GM23248 (cell line): ENCODE measurements at regions not wholly inside any gene's neighbourhood (a gene's known extent, or its start where the extent isn't known, plus 50 kb on each side); places are given as distances from the start of the nearest gene placed in this dataset.

Experiments used
- DNase-seq: peaks from one replicate; pipeline ENCODE4 v3.0.0-alpha.2; 2015
- H2AFZ ChIP-seq: fragments of 200-600 bp; sonication (generic); 2 replicates; pipeline ENCODE4 v1.6.1; 2016; ENCODE audit warnings: antibody characterized with exemption
- H3F3A ChIP-seq: fragments of 200-600 bp; sonication (generic); 2 replicates; pipeline ENCODE4 v1.6.1; 2016; ENCODE audit warnings: mild to moderate bottlenecking, antibody characterized with exemption, mixed run types; ENCODE audit not compliant: insufficient read depth
- H3K27ac ChIP-seq: fragments of 200-600 bp; sonication (generic); 2 replicates; pipeline ENCODE4 v1.5.1; 2016; ENCODE audit warnings: mild to moderate bottlenecking
- H3K27me3 ChIP-seq: fragments of 200-600 bp; sonication (generic); replicated peaks from 2 replicates; pipeline ENCODE4 v1.6.1; 2016; ENCODE audit warnings: mild to moderate bottlenecking; ENCODE audit not compliant: insufficient read depth
- H3K36me3 ChIP-seq: fragments of 200-600 bp; sonication (generic); 2 replicates; pipeline ENCODE4 v1.6.1; 2016; ENCODE audit warnings: low read depth, mild to moderate bottlenecking
- H3K4me1 ChIP-seq: fragments of 200-600 bp; sonication (generic); 2 replicates; pipeline ENCODE4 v1.6.1; 2016; ENCODE audit warnings: mild to moderate bottlenecking; ENCODE audit not compliant: insufficient read depth
- H3K4me2 ChIP-seq: fragments of 200-600 bp; sonication (generic); one replicate; pipeline ENCODE4 v1.6.1; 2016; ENCODE audit warnings: mild to moderate bottlenecking; ENCODE audit not compliant: unreplicated experiment
- H3K4me3 ChIP-seq: fragments of 200-600 bp; sonication (generic); 2 replicates; pipeline ENCODE4 v1.5.1; 2016; ENCODE audit warnings: mild to moderate bottlenecking
- H3K79me2 ChIP-seq: fragments of 200-600 bp; sonication (generic); 2 replicates; pipeline ENCODE4 v1.6.1; 2016; ENCODE audit warnings: mild to moderate bottlenecking; ENCODE audit not compliant: insufficient read depth
- H3K9ac ChIP-seq: fragments of 200-600 bp; sonication (generic); 2 replicates; pipeline ENCODE4 v1.6.1; 2016; ENCODE audit warnings: mild to moderate bottlenecking
- H3K9me2 ChIP-seq: fragments of 200-600 bp; sonication (generic); 2 replicates; pipeline ENCODE4 v1.6.1; 2016; ENCODE audit warnings: mixed run types, mild to moderate bottlenecking, moderate library complexity; ENCODE audit not compliant: insufficient read depth
- H3K9me3 ChIP-seq: fragments of 200-600 bp; sonication (generic); one replicate; pipeline ENCODE4 v1.6.1; 2017; ENCODE audit warnings: low read depth
- H4K20me1 ChIP-seq: fragments of 200-600 bp; sonication (generic); 2 replicates; pipeline ENCODE4 v1.6.0; 2016; ENCODE audit not compliant: insufficient read depth
- EZH2 ChIP-seq: fragments of 200-600 bp; sonication (generic); IDR thresholded peaks from 2 replicates; pipeline ENCODE4 v1.6.1; 2018; ENCODE audit warnings: antibody characterized with exemption, mild to moderate bottlenecking; ENCODE audit not compliant: insufficient read depth, poor library complexity, severe bottlenecking
- EZH2phosphoT487 ChIP-seq: fragments of 200-600 bp; sonication (generic); IDR thresholded peaks from 2 replicates; pipeline ENCODE4 v1.6.1; 2018; ENCODE audit warnings: antibody characterized with exemption, moderate library complexity, mild to moderate bottlenecking, low read depth; ENCODE audit not compliant: insufficient read depth
- WGBS, 2 experiments: methylation state at CpG; one replicate each; pipeline ENCODE4 v1.1.6; 2015 to 2017; ENCODE audit warnings: low lambda C conversion rate in 2 of 2, low coverage in 1 of 2; ENCODE audit errors: missing lambda C conversion rate in 2 of 2; 5-methylcytosine and 5-hydroxymethylcytosine counted together
- in situ Hi-C: fragments of 300-500 bp; cut with MboI; formaldehyde crosslinking; loops from 2 replicates; pipeline ENCODE4 v1.15.0; 2020

DNA sequence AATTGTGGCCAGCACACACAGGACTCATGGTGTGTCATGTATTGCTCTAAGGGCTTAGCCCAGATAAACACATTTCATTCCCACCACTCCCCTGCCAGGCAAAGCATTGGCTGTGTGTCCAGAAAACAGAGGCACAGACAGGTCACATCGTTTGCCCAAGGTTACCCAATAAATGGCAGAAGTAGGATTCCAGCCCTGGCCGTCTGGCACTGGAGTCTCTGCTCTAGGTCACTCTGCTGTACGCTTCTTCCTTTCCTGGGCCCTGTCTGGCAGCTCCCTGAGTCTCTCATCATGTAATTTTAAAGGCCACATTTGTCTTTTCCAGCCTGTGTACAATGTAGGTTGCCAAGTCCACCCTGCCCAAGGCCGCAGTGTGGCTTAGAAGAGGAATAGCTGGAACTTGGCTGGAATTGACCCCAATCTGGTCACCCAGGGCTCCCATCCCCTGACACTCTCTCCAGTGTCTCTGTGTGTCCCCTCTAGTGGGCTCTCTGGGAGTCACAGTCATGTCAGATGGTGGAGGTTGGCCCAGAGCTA is 264.5 kb upstream of the TSHZ3 start:
- Histone ChIP-seq H3K9me2 (no peaks in the 10 kb centered on the region), H2AFZ (no peak overlapping the region), H3F3A (no peaks in the 10 kb centered on the region), H3K4me2 (no peak overlapping the region), H3K27me3 (peaks cover 7% of the 10 kb centered on the region), H3K79me2 (no peaks in the 10 kb centered on the region), H3K9ac (no peak overlapping the region), H3K27ac (no peak overlapping the region), H3K4me3 (no peak overlapping the region), H4K20me1 (no peaks in the 10 kb centered on the region), H3K4me1 (no peaks in the 10 kb centered on the region), H3K36me3 (no peaks in the 10 kb centered on the region), H3K9me3 (no peaks in the 10 kb centered on the region)
- in situ Hi-C loops = no loop called here
- TF ChIP-seq EZH2 (no peak), EZH2phosphoT487 (no peak)
- no peak for DNase-seq
- WGBS, 2 experiments = 24 to 25% methylated on average over 4 of the region's 4 CpGs

DNA sequence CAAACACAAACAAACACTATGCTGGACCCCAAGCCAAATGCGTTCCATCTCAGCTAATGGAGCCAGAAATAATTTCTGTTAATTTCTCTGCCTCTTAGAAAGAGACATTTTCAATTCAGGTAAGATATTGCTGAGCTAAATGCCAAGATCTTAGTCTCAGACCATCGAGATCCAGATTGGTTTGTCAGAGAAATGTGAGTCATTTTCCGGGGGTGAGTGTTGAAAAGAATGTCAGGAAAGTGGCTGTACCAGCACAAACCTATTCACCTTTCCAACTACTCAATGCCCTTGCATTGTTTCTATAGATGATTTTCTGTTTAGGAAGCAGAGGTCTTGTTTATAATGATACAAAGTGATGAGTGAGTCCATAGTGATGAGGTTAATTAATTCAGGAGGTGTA is 266.8 kb upstream of the TSHZ3 start:
- 41 to 44% methylated on average over 3 of the region's 3 CpGs for WGBS, 2 experiments

DNA sequence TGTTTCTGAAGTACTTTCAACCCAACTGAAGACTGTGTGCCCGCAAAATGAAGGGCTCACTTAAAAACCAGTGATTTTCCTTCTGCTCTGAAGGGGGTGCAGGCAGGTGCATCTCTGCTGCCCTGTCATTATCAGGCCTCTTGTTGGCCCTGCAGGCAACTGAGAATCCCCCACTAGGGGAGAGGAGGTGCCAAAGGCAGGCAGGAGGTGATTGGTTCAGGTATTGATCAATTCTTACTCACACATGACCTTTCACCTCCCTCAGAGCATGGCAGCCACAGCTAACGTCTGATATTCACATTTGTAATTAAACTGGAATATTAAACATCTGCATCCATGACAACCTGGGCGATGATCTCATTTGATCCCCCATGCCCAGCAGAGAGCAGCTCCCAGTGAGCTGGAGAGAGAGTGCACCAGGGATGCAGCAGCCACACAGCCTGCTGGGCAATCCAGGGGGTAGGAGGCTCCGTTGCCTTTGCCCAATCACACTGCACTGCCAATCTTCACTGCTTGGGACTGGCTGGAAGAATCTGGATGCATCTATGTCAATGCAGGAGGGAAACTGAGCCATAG is 267.9 kb upstream of the TSHZ3 start:
- no peak overlapping the region for H3K4me3 ChIP-seq
- no peaks in the 10 kb centered on the region for H3K36me3 ChIP-seq
- no peaks in the 10 kb centered on the region for H3F3A ChIP-seq
- no peaks in the 10 kb centered on the region for H3K79me2 ChIP-seq
- in situ Hi-C loops = no loop called here
- peaks cover 7% of the 10 kb centered on the region for H3K27me3 ChIP-seq
- no peak overlapping the region for H2AFZ ChIP-seq
- 32 to 35% methylated on average over 4 of the region's 4 CpGs for WGBS, 2 experiments
- no peaks in the 10 kb centered on the region for H3K9me3 ChIP-seq
- no peak for TF ChIP-seq EZH2
- no peak for TF ChIP-seq EZH2phosphoT487
- H4K20me1 ChIP-seq = no peaks in the 10 kb centered on the region
- H3K9me2 ChIP-seq = no peaks in the 10 kb centered on the region
- H3K9ac ChIP-seq = no peak overlapping the region
- no peak overlapping the region for H3K4me2 ChIP-seq
- no peaks in the 10 kb centered on the region for H3K4me1 ChIP-seq
- no peak overlapping the region for H3K27ac ChIP-seq
- DNase-seq = no peak

More for the DNA sequence above, 266.8 kb upstream of the TSHZ3 start:
- Histone ChIP-seq H3K9ac (no peak overlapping the region), H3K9me2 (no peaks in the 10 kb centered on the region), H3K36me3 (no peaks in the 10 kb centered on the region), H3K9me3 (no peaks in the 10 kb centered on the region), H3K4me2 (no peak overlapping the region), H2AFZ (no peak overlapping the region), H3K27me3 (peaks cover 7% of the 10 kb centered on the region), H3K27ac (no peak overlapping the region), H3F3A (no peaks in the 10 kb centered on the region), H3K4me3 (no peak overlapping the region), H3K4me1 (no peaks in the 10 kb centered on the region), H3K79me2 (no peaks in the 10 kb centered on the region), H4K20me1 (no peaks in the 10 kb centered on the region)
- in situ Hi-C loops = no loop called here
- no peak for DNase-seq
- no peak for TF ChIP-seq EZH2
- TF ChIP-seq EZH2phosphoT487 = no peak

DNA sequence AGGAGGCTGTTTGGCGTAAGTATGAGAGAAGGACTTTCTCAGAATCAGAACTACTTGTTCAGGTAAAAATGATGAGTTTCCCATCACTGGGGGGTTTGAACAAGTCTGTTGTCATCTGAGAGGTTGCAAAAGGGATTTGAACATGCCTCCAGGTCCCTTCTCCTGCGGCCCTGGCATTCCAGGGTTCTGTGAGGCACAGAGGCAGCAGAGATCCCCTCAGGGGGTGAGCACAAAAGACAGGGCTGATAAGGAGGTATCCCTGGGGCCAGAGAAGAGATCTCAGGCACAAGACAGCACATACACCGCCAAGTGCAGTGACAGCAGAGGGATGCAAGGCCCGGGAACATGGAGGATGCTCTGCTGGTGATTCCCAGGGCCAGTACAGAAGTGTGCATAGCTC is 275.8 kb upstream of the TSHZ3 start:
- H3K9me3 ChIP-seq = no peaks in the 10 kb centered on the region
- H3K79me2 ChIP-seq = no peaks in the 10 kb centered on the region
- TF ChIP-seq EZH2 (no peak), EZH2phosphoT487 (no peak)
- H4K20me1 ChIP-seq = no peaks in the 10 kb centered on the region
- H3K4me3 ChIP-seq = no peak overlapping the region
- H2AFZ ChIP-seq = no peak overlapping the region
- peaks cover 15% of the 10 kb centered on the region; the same call in 1 of the 2 replicates for H3K27me3 ChIP-seq
- H3K9me2 ChIP-seq = no peaks in the 10 kb centered on the region
- in situ Hi-C loops = no loop called here
- WGBS, 2 experiments = 30 to 36% methylated on average over 4 of the region's 4 CpGs
- H3F3A ChIP-seq = no peaks in the 10 kb centered on the region
- no peak overlapping the region for H3K27ac ChIP-seq
- no peak overlapping the region for H3K4me2 ChIP-seq
- no peaks in the 10 kb centered on the region for H3K36me3 ChIP-seq
- H3K9ac ChIP-seq = no peak overlapping the region
- no peak for DNase-seq
- no peaks in the 10 kb centered on the region for H3K4me1 ChIP-seq
